22Rv1 (cell line): ENCODE measurements at regions not wholly inside any gene's neighbourhood (a gene's known extent, or its start where the extent isn't known, plus 50 kb on each side); places are given as distances from the start of the nearest gene placed in this dataset.
"Not testable (repeated sequence)": the region's sequence is repeated elsewhere in the genome, so short reads cannot be mapped to it uniquely, and the experiment has no call there.

Experiments
- H3K27ac ChIP-seq: fragments of 450-650 bp; 2 replicates; pipeline ENCODE4 v1.5.1; 2017
- CTCF ChIP-seq: fragments of 450-650 bp; IDR thresholded peaks from 2 replicates; pipeline ENCODE4 v1.5.1; 2017; ENCODE audit warnings: mild to moderate bottlenecking
- ZFX ChIP-seq: fragments of 450-650 bp; IDR thresholded peaks from 2 replicates; pipeline ENCODE4 v1.6.1; 2017; ENCODE audit warnings: antibody characterized with exemption, borderline replicate concordance

GRCh38 chr13:109274188-109274821 is 512.1 kb downstream of the IRS2 start:
- no peak overlapping the region for H3K27ac ChIP-seq
- no peak for TF ChIP-seq CTCF
- TF ChIP-seq ZFX = no peak

GRCh38 chr13:109273326-109273751 is 513.0 kb downstream of the IRS2 start:
- TF ChIP-seq ZFX (no peak), CTCF (no peak)
- H3K27ac ChIP-seq = no peak overlapping the region

GRCh38 chr13:109272595-109273325 is 513.6 kb downstream of the IRS2 start:
- TF ChIP-seq ZFX (no peak), CTCF (no peak)
- no peak overlapping the region for H3K27ac ChIP-seq

GRCh38 chr13:109271555-109272541 is 514.5 kb downstream of the IRS2 start:
- H3K27ac ChIP-seq = no peak overlapping the region
- no peak for TF ChIP-seq CTCF
- TF ChIP-seq ZFX = no peak

GRCh38 chr13:109271061-109271460 is 515.3 kb downstream of the IRS2 start:
- no peak overlapping the region for H3K27ac ChIP-seq
- TF ChIP-seq CTCF (no peak), ZFX (no peak)

- not testable (repeated sequence) for H3K27ac ChIP-seq
Observed at GRCh38 chr13:109269381-109269780, 517.0 kb downstream of the IRS2 start.

- H3K27ac ChIP-seq = not testable (repeated sequence)
Observed at GRCh38 chr13:109268492-109268891, 517.9 kb downstream of the IRS2 start.

- not testable (repeated sequence) for H3K27ac ChIP-seq
Observed at GRCh38 chr13:109267400-109267799, 519.0 kb downstream of the IRS2 start.

- H3K27ac ChIP-seq = not testable (repeated sequence)
Observed at GRCh38 chr13:109265438-109265742, 521.0 kb downstream of the IRS2 start.

- H3K27ac ChIP-seq = not testable (repeated sequence)
Observed at GRCh38 chr13:109264603-109265437, 521.6 kb downstream of the IRS2 start.

- H3K27ac ChIP-seq = not testable (repeated sequence)
Observed at GRCh38 chr13:109257761-109258157, 528.6 kb downstream of the IRS2 start.
